GM21529 (cell line): ENCODE measurements at regions not wholly inside any gene's neighbourhood (a gene's known extent, or its start where the extent isn't known, plus 50 kb on each side); places are given as distances from the start of the nearest gene placed in this dataset.
"Not testable (repeated sequence)": the region's sequence is repeated elsewhere in the genome, so short reads cannot be mapped to it uniquely, and the experiment has no call there.

ENCODE experiments used
- ATAC-seq: cut with Tn5 transposase; IDR thresholded peaks from one replicate; pipeline ENCODE4 v1.9.1; 2021; ENCODE audit not compliant: unreplicated experiment

GRCh38 chr4:94011190-94011589, 182.6 kb downstream of the ATOH1 start:
- no peak for ATAC-seq

- no peak for ATAC-seq
Measured at GRCh38 chr4:94014484-94015136, 186.1 kb downstream of the ATOH1 start.

- no peak for ATAC-seq
Measured at GRCh38 chr4:94015956-94016355, 187.4 kb downstream of the ATOH1 start.

- ATAC-seq = no peak
Measured at GRCh38 chr4:94032754-94033153, 174.9 kb upstream of the SMARCAD1 start.

GRCh38 chr4:94036964-94037363, 170.7 kb upstream of the SMARCAD1 start:
- ATAC-seq = peak; percentile 93

- ATAC-seq = no peak
Measured at GRCh38 chr4:94038195-94038594, 169.5 kb upstream of the SMARCAD1 start.

- no peak for ATAC-seq
Measured at GRCh38 chr4:94039226-94039625, 168.4 kb upstream of the SMARCAD1 start.

GRCh38 chr4:94044471-94044870, 163.2 kb upstream of the SMARCAD1 start:
- not testable (repeated sequence) for ATAC-seq

GRCh38 chr4:94063084-94063483, 144.6 kb upstream of the SMARCAD1 start:
- ATAC-seq = no peak

- no peak for ATAC-seq
Measured at GRCh38 chr4:94068753-94069719, 138.6 kb upstream of the SMARCAD1 start.

GRCh38 chr4:94076498-94076897, 131.2 kb upstream of the SMARCAD1 start:
- no peak for ATAC-seq

- ATAC-seq = no peak
Measured at GRCh38 chr4:94084155-94084554, 123.5 kb upstream of the SMARCAD1 start.

- not testable (repeated sequence) for ATAC-seq
Measured at GRCh38 chr4:94099141-94099540, 108.5 kb upstream of the SMARCAD1 start.

- ATAC-seq = no peak
Measured at GRCh38 chr4:94112644-94113043, 95.0 kb upstream of the SMARCAD1 start.

GRCh38 chr4:94115687-94116086, 92.0 kb upstream of the SMARCAD1 start:
- ATAC-seq = no peak

GRCh38 chr4:94116842-94117241, 90.8 kb upstream of the SMARCAD1 start:
- ATAC-seq = no peak

- ATAC-seq = no peak
Measured at GRCh38 chr4:94126669-94127068, 81.0 kb upstream of the SMARCAD1 start.

GRCh38 chr4:94127707-94128328, 79.8 kb upstream of the SMARCAD1 start:
- ATAC-seq = peak; percentile 79

GRCh38 chr4:94131212-94131611, 76.5 kb upstream of the SMARCAD1 start:
- ATAC-seq = no peak

GRCh38 chr4:94135701-94136100, 72.0 kb upstream of the SMARCAD1 start:
- no peak for ATAC-seq

GRCh38 chr4:94139931-94140612, 67.6 kb upstream of the SMARCAD1 start:
- no peak for ATAC-seq
